ENCODE measurements at regions not wholly inside any gene's neighbourhood (a gene's known extent, or its start where the extent isn't known, plus 50 kb on each side); places are given as distances from the start of the nearest gene placed in this dataset.

GRCh38 chr5:153066281-153066680 is 424.2 kb upstream of the GRIA1 start:
- no peak for TF ChIP-seq CTCF (IDR thresholded peaks at IDR 0.05; ENCODE audit: borderline replicate concordance)
- Histone ChIP-seq H3K27me3 (ENCODE audit: low read depth) (peaks cover 6% of the 10 kb centered on the region), H3K4me1 (no peaks in the 10 kb centered on the region)

GRCh38 chr5:153067869-153068268 is 422.6 kb upstream of the GRIA1 start:
- TF ChIP-seq CTCF (IDR thresholded peaks at IDR 0.05; ENCODE audit: borderline replicate concordance): no peak

More at GRCh38 chr5:153066281-153066680, 424.2 kb upstream of the GRIA1 start:
- Histone ChIP-seq H3K4me3 (no peak overlapping the region), H3K9me3 (replicated peaks) (no peaks in the 10 kb centered on the region), H3K36me3 (no peaks in the 10 kb centered on the region), H3K27ac (replicated peaks) (no peak overlapping the region)
- intact Hi-C loops (cut with micrococcal nuclease): no loop called here
- no peak for DNase-seq

GRCh38 chr5:153079396-153079795 is 411.1 kb upstream of the GRIA1 start:
- H3K9me3 ChIP-seq (replicated peaks): no peaks in the 10 kb centered on the region
- no peak overlapping the region for H3K27ac ChIP-seq (replicated peaks)
- no peak for TF ChIP-seq CTCF (IDR thresholded peaks at IDR 0.05; ENCODE audit: borderline replicate concordance)
- DNase-seq: no peak
- no peak overlapping the region for H3K4me3 ChIP-seq
- no peaks in the 10 kb centered on the region for H3K36me3 ChIP-seq
- intact Hi-C loops (cut with micrococcal nuclease): no loop called here
- no peaks in the 10 kb centered on the region for H3K4me1 ChIP-seq
- H3K27me3 ChIP-seq (ENCODE audit: low read depth): no peaks in the 10 kb centered on the region

More at GRCh38 chr5:153067869-153068268, 422.6 kb upstream of the GRIA1 start:
- H3K27ac ChIP-seq (replicated peaks): no peak overlapping the region
- intact Hi-C loops (cut with micrococcal nuclease): no loop called here
- H3K4me1 ChIP-seq: no peaks in the 10 kb centered on the region
- no peaks in the 10 kb centered on the region for H3K36me3 ChIP-seq
- no peaks in the 10 kb centered on the region for H3K9me3 ChIP-seq (replicated peaks)
- no peak overlapping the region for H3K4me3 ChIP-seq
- no peaks in the 10 kb centered on the region for H3K27me3 ChIP-seq (ENCODE audit: low read depth)
- no peak for DNase-seq

- Histone ChIP-seq H3K9me3 (replicated peaks) (no peaks in the 10 kb centered on the region), H3K27ac (replicated peaks) (no peak overlapping the region), H3K4me3 (no peak overlapping the region), H3K36me3 (no peaks in the 10 kb centered on the region), H3K27me3 (ENCODE audit: low read depth) (no peaks in the 10 kb centered on the region), H3K4me1 (no peaks in the 10 kb centered on the region)
- intact Hi-C loops (cut with micrococcal nuclease): no loop called here
- no peak for TF ChIP-seq CTCF (IDR thresholded peaks at IDR 0.05; ENCODE audit: borderline replicate concordance)
- no peak for DNase-seq
These were observed 409.5 kb upstream of the GRIA1 start for GRCh38 chr5:153080940-153081339.

GRCh38 chr5:153081385-153081784 is 409.1 kb upstream of the GRIA1 start:
- H3K36me3 ChIP-seq: no peaks in the 10 kb centered on the region
- TF ChIP-seq CTCF (IDR thresholded peaks at IDR 0.05; ENCODE audit: borderline replicate concordance): no peak
- no peak overlapping the region for H3K27ac ChIP-seq (replicated peaks)
- no peaks in the 10 kb centered on the region for H3K27me3 ChIP-seq (ENCODE audit: low read depth)
- no peak for DNase-seq
- H3K4me3 ChIP-seq: no peak overlapping the region
- H3K9me3 ChIP-seq (replicated peaks): no peaks in the 10 kb centered on the region
- intact Hi-C loops (cut with micrococcal nuclease): no loop called here
- H3K4me1 ChIP-seq: no peaks in the 10 kb centered on the region

GRCh38 chr5:153084511-153084910 is 406.0 kb upstream of the GRIA1 start:
- no peaks in the 10 kb centered on the region for H3K36me3 ChIP-seq
- H3K27ac ChIP-seq (replicated peaks): no peak overlapping the region
- H3K27me3 ChIP-seq (ENCODE audit: low read depth): no peaks in the 10 kb centered on the region
- no peak overlapping the region for H3K4me3 ChIP-seq
- TF ChIP-seq CTCF (IDR thresholded peaks at IDR 0.05; ENCODE audit: borderline replicate concordance): no peak
- no peaks in the 10 kb centered on the region for H3K9me3 ChIP-seq (replicated peaks)
- DNase-seq: no peak
- H3K4me1 ChIP-seq: peaks cover 19% of the 10 kb centered on the region
- intact Hi-C loops (cut with micrococcal nuclease): no loop called here

Measured in left ventricle myocardium inferior (tissue), 1 donor.